Neural progenitor cell (in vitro differentiated cells): ENCODE measurements at regions not wholly inside any gene's neighbourhood (a gene's known extent, or its start where the extent isn't known, plus 50 kb on each side); places are given as distances from the start of the nearest gene placed in this dataset.

ENCODE experiments used
- EZH2 ChIP-seq: fragments of 200-600 bp; sonication (generic); IDR thresholded peaks from 2 replicates; pipeline ENCODE4 v1.6.1; 2017; ENCODE audit warnings: antibody characterized with exemption, mild to moderate bottlenecking, moderate library complexity
- TF ChIP-seq, protein P1 (sequence below): fragments of 200-600 bp; sonication (generic); IDR thresholded peaks from 2 replicates; pipeline ENCODE4 v1.5.1; 2017; ENCODE audit warnings: antibody characterized with exemption, mild to moderate bottlenecking

DNA sequence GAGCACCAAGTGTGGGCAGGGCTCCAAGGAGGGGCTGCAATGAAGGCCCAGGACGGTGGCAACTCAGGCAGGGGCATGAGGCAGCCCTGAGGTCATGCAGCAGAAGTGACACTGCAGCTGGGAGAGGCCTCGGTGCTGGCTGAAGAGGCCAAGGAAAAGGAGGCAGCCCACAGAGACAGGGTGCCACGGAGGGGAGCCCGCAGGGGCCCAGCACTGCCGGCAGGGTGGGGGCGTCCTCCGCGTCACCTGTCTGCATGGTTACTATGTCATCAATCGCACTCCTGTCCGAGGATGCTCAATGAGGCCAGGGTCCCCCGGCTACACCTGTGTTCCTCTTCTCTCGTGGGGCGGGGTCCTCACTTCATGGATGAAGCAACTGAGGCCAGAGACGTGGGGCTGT is 123.1 kb downstream of the TUBA3C start:
- TF ChIP-seq, protein P1, sequence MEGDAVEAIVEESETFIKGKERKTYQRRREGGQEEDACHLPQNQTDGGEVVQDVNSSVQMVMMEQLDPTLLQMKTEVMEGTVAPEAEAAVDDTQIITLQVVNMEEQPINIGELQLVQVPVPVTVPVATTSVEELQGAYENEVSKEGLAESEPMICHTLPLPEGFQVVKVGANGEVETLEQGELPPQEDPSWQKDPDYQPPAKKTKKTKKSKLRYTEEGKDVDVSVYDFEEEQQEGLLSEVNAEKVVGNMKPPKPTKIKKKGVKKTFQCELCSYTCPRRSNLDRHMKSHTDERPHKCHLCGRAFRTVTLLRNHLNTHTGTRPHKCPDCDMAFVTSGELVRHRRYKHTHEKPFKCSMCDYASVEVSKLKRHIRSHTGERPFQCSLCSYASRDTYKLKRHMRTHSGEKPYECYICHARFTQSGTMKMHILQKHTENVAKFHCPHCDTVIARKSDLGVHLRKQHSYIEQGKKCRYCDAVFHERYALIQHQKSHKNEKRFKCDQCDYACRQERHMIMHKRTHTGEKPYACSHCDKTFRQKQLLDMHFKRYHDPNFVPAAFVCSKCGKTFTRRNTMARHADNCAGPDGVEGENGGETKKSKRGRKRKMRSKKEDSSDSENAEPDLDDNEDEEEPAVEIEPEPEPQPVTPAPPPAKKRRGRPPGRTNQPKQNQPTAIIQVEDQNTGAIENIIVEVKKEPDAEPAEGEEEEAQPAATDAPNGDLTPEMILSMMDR = no peak
- TF ChIP-seq EZH2 = no peak
